Suppressor macrophage treated with lipopolysaccharide for 1 hour (primary cell): ENCODE measurements at regions not wholly inside any gene's neighbourhood (a gene's known extent, or its start where the extent isn't known, plus 50 kb on each side); places are given as distances from the start of the nearest gene placed in this dataset.

Experiments
- DNase-seq, 3 donors: peaks; one replicate each; pipeline ENCODE4 v3.0.0-alpha.2; 2020 to 2022

- no peak for DNase-seq
Observed at GRCh38 chr10:123952099-123952498, 60.5 kb upstream of the CPXM2 start.

- no peak for DNase-seq
Observed at GRCh38 chr10:123948030-123948823, 56.6 kb upstream of the CPXM2 start.

GRCh38 chr10:123945325-123945920 is 53.8 kb upstream of the CPXM2 start:
- DNase-seq: peak in 2 of 3 donors; percentile 10 to 30

- DNase-seq: no peak
Observed at GRCh38 chr10:123944661-123945060, 53.1 kb upstream of the CPXM2 start.

- no peak for DNase-seq
Observed at GRCh38 chr10:123943307-123943706, 51.7 kb upstream of the CPXM2 start.

- peak; percentile 27 to 41 (median 30) for DNase-seq
Observed at GRCh38 chr10:123942114-123942861, 50.7 kb upstream of the CPXM2 start.
